ENCODE measurements at regions not wholly inside any gene's neighbourhood (a gene's known extent, or its start where the extent isn't known, plus 50 kb on each side); places are given as distances from the start of the nearest gene placed in this dataset.

GRCh38 chr5:42950456-42951292 is 89.4 kb downstream of the ANXA2R start (continued):
- TF ChIP-seq NR4A1 (CRISPR knock-in tag; IDR thresholded peaks at IDR 0.05) (no peak), NR4A1 (tag; IDR thresholded peaks at IDR 0.05) (no peak), POLR2G (IDR thresholded peaks at IDR 0.05; ENCODE audit: low read depth, low read length) (no peak), FUS (optimal IDR thresholded peaks at IDR 0.05; ENCODE audit: low read depth, low read length) (no peak), RBFOX2 (IDR thresholded peaks at IDR 0.05; ENCODE audit: low read depth, low read length) (0 out of 2 replicates have a peak, but pooled peaks have one; percentile 28), CC2D1A (IDR thresholded peaks at IDR 0.05) (peak; percentile 65; the same call in 1 of the 2 replicates), HINFP (tag; conservative IDR thresholded peaks at IDR 0.05; ENCODE audit: low read depth) (no peak), KLF10 (CRISPR knock-in tag; IDR thresholded peaks at IDR 0.05) (no peak), MTA1 (IDR thresholded peaks at IDR 0.05; ENCODE audit: borderline replicate concordance) (no peak), SMARCA4 (IDR thresholded peaks at IDR 0.05) (peak; percentile 70), TEAD4 (IDR thresholded peaks at IDR 0.05; ENCODE audit: low read length) (peak; percentile 77), TEAD4 (CRISPR knock-in tag; IDR thresholded peaks at IDR 0.05; ENCODE audit: borderline replicate concordance) (no peak), TCF7 (IDR thresholded peaks at IDR 0.05; ENCODE audit: borderline replicate concordance) (no peak), ZNF197 (CRISPR knock-in tag; IDR thresholded peaks at IDR 0.05; ENCODE audit: low read depth) (no peak), MTA2 (IDR thresholded peaks at IDR 0.05; ENCODE audit: low read depth) (no peak), ATF7 (IDR thresholded peaks at IDR 0.05) (0 out of 2 replicates have a peak, but pooled peaks have one; percentile 12), EP300 (IDR thresholded peaks at IDR 0.05; ENCODE audit: low read length) (peak; percentile 59; the same call in 1 of the 2 replicates), TBP (optimal IDR thresholded peaks at IDR 0.05; ENCODE audit: low read depth, low read length) (no peak), DNMT1 (IDR thresholded peaks at IDR 0.05) (no peak), ZNF408 (CRISPR knock-in tag; IDR thresholded peaks at IDR 0.05; ENCODE audit: low read depth) (no peak), JUN (IDR thresholded peaks at IDR 0.05; ENCODE audit: borderline replicate concordance, low read depth, low read length) (peak; percentile 96), JUN (CRISPR knock-in tag; IDR thresholded peaks at IDR 0.05; ENCODE audit: borderline replicate concordance) (no peak), NFE2 (IDR thresholded peaks at IDR 0.05; ENCODE audit: low read depth) (peak; percentile 62), ZNF717 (CRISPR knock-in tag; IDR thresholded peaks at IDR 0.05) (no peak), SRSF7 (optimal IDR thresholded peaks at IDR 0.05; ENCODE audit: low read depth, low read length) (no peak), ELF1 (tag; IDR thresholded peaks at IDR 0.05) (peak; percentile 24; the same call in 1 of the 2 replicates)
- TF ChIP-seq, protein P1, sequence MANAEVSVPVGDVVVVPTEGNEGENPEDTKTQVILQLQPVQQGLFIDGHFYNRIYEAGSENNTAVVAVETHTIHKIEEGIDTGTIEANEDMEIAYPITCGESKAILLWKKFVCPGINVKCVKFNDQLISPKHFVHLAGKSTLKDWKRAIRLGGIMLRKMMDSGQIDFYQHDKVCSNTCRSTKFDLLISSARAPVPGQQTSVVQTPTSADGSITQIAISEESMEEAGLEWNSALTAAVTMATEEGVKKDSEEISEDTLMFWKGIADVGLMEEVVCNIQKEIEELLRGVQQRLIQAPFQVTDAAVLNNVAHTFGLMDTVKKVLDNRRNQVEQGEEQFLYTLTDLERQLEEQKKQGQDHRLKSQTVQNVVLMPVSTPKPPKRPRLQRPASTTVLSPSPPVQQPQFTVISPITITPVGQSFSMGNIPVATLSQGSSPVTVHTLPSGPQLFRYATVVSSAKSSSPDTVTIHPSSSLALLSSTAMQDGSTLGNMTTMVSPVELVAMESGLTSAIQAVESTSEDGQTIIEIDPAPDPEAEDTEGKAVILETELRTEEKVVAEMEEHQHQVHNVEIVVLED (CRISPR knock-in tag; IDR thresholded peaks at IDR 0.05), result no peak
- TF ChIP-seq, protein P2, sequence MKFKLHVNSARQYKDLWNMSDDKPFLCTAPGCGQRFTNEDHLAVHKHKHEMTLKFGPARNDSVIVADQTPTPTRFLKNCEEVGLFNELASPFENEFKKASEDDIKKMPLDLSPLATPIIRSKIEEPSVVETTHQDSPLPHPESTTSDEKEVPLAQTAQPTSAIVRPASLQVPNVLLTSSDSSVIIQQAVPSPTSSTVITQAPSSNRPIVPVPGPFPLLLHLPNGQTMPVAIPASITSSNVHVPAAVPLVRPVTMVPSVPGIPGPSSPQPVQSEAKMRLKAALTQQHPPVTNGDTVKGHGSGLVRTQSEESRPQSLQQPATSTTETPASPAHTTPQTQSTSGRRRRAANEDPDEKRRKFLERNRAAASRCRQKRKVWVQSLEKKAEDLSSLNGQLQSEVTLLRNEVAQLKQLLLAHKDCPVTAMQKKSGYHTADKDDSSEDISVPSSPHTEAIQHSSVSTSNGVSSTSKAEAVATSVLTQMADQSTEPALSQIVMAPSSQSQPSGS (CRISPR knock-in tag; IDR thresholded peaks at IDR 0.05), result no peak

Measured in K562 (cell line).